OCI-LY1 (cell line): ENCODE measurements at regions not wholly inside any gene's neighbourhood (a gene's known extent, or its start where the extent isn't known, plus 50 kb on each side); places are given as distances from the start of the nearest gene placed in this dataset.

Experiments used
- CTCF ChIP-seq: fragments of 200-600 bp; sonication (generic), shearing (Covaris generic); IDR thresholded peaks from 2 replicates; pipeline ENCODE4 v1.5.1; 2017; ENCODE audit warnings: mild to moderate bottlenecking, antibody characterized with exemption, low read length, moderate library complexity, mixed read lengths
- EZH2 ChIP-seq: fragments of 200-600 bp; sonication (generic), shearing (Covaris generic); IDR thresholded peaks from 2 replicates; pipeline ENCODE4 v1.8.0; 2017; ENCODE audit warnings: borderline replicate concordance, mixed run types, mild to moderate bottlenecking, antibody characterized with exemption, low read length, moderate library complexity, mixed read lengths

DNA sequence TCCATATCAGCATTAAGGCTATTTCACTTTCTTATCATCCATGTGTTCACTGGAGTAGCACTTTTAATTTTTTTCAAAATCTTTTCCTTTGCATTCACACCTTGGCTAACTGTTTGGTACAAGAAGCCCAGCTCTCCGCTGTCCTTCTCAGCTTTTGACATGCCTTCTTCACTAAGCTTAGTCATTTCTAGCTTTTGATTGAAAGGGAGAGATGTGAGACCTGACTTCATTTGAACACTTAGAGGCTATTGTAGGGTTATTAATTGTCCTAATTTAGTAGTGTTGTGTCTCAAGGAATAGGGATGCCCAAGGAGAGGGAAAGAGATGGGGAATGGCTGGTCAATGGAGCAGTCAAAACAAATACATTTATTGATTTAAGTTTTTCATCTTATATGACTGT is 350.0 kb downstream of the CXCL12 start:
- no peak for TF ChIP-seq CTCF
- TF ChIP-seq EZH2, result no peak
